IMR-90 (cell line): ENCODE measurements at regions not wholly inside any gene's neighbourhood (a gene's known extent, or its start where the extent isn't known, plus 50 kb on each side); places are given as distances from the start of the nearest gene placed in this dataset.

Experiments used
- ATAC-seq: fragments of 200-7000 bp; cut with Tn5 transposase; 2 replicates; pipeline ENCODE4 v1.9.1; 2020; ENCODE audit warnings: low read depth, mild to moderate bottlenecking, moderate library complexity
- BruUV-seq: library from RNA; stranded (reverse); fragments of 400-500 nt; replicated peaks from 2 replicates; lab custom pipeline; 2021; lab: Mats Ljungman, UMichigan
- CTCF ChIA-PET: fragments of 300-600 bp; formaldehyde crosslinking; extraction: SDS; loops from one replicate; lab custom pipeline; 2021; ENCODE audit warnings: antibody characterized with exemption; lab: Yijun Ruan, JAX
- POLR2A ChIA-PET: fragments of 300-600 bp; sonication (Branson Sonifier 250); formaldehyde crosslinking; loops from one replicate; lab custom pipeline; 2022; ENCODE audit warnings: antibody characterized with exemption; ENCODE audit not compliant: unreplicated experiment; lab: Charles Lee
- DNase-seq: peaks from one replicate; pipeline ENCODE4 v3.0.0; 2013
- H2AFZ ChIP-seq: replicated peaks from 2 replicates; pipeline ENCODE3; 2013; ENCODE audit warnings: low read length, mild to moderate bottlenecking; ENCODE audit not compliant: poor library complexity
- H2AK5ac ChIP-seq: 2 replicates; pipeline ENCODE4 v1.6.1; 2013; ENCODE audit warnings: low read depth, low read length, inconsistent platforms
- H2AK9ac ChIP-seq: replicated peaks from 2 replicates; pipeline ENCODE3; 2013; ENCODE audit warnings: mild to moderate bottlenecking, low read depth, low read length, moderate library complexity; ENCODE audit not compliant: poor library complexity
- H2BK120ac ChIP-seq: 2 replicates; pipeline ENCODE4 v1.6.1; 2013; ENCODE audit warnings: low read depth, low read length, inconsistent platforms
- H2BK15ac ChIP-seq: 3 replicates; pipeline ENCODE4 v1.6.1; 2013; ENCODE audit warnings: low read depth, low read length, inconsistent platforms
- H2BK20ac ChIP-seq: 2 replicates; pipeline ENCODE4 v1.6.1; 2013; ENCODE audit warnings: low read depth, mild to moderate bottlenecking, inconsistent platforms, low read length, moderate library complexity
- H2BK5ac ChIP-seq: 2 replicates; pipeline ENCODE4 v1.6.1; 2013; ENCODE audit warnings: mild to moderate bottlenecking, low read depth, low read length, inconsistent platforms; ENCODE audit not compliant: poor library complexity, severe bottlenecking
- H3K14ac ChIP-seq: replicated peaks from 2 replicates; pipeline ENCODE4 v1.6.1; 2013; ENCODE audit warnings: low read depth, low read length, inconsistent platforms
- H3K18ac ChIP-seq: 2 replicates; pipeline ENCODE4 v1.6.1; 2013; ENCODE audit warnings: low read depth, low read length, control low read depth
- H3K23ac ChIP-seq: 2 replicates; pipeline ENCODE4 v1.6.1; 2013; ENCODE audit warnings: low read depth, low read length, inconsistent platforms
- H3K27ac ChIP-seq: 2 replicates; pipeline ENCODE4 v1.5.1; 2013; ENCODE audit warnings: mild to moderate bottlenecking, control low read depth, low read length; ENCODE audit not compliant: insufficient read depth
- H3K27me3 ChIP-seq: 2 replicates; pipeline ENCODE4 v1.6.1; 2013; ENCODE audit warnings: low read length; ENCODE audit not compliant: control insufficient read depth, insufficient read depth
- H3K36me3 ChIP-seq: 2 replicates; pipeline ENCODE4 v1.6.1; 2013; ENCODE audit warnings: low read length, mixed read lengths; ENCODE audit not compliant: control insufficient read depth, insufficient read depth
- H3K4ac ChIP-seq: 2 replicates; pipeline ENCODE4 v1.6.1; 2013; ENCODE audit warnings: low read depth, low read length, inconsistent platforms
- H3K4me1 ChIP-seq: 2 replicates; pipeline ENCODE4 v1.6.1; 2013; ENCODE audit warnings: low read length, mixed read lengths; ENCODE audit not compliant: control insufficient read depth, insufficient read depth
- H3K4me2 ChIP-seq: 2 replicates; pipeline ENCODE4 v1.6.1; 2013; ENCODE audit warnings: low read depth, mild to moderate bottlenecking, control low read depth, low read length, moderate library complexity
- H3K4me3 ChIP-seq: 2 replicates; pipeline ENCODE4 v1.5.1; 2013; ENCODE audit warnings: low read depth, mild to moderate bottlenecking, control low read depth, low read length, moderate library complexity; ENCODE audit not compliant: insufficient read depth
- H3K56ac ChIP-seq: 2 replicates; pipeline ENCODE4 v1.6.1; 2013; ENCODE audit warnings: low read length, inconsistent platforms; ENCODE audit not compliant: insufficient read depth; ENCODE audit errors: extremely low read depth
- H3K79me1 ChIP-seq, 2 experiments: 2 replicates each; pipeline ENCODE4 v1.6.1; 2013; ENCODE audit warnings: low read length in 2 of 2, inconsistent platforms in 1 of 2, low read depth in 1 of 2
- H3K9ac ChIP-seq: 2 replicates; pipeline ENCODE4 v1.6.1; 2013; ENCODE audit warnings: low read depth, low read length, control low read depth
- H3K9me1 ChIP-seq: 2 replicates; pipeline ENCODE4 v1.6.1; 2013; ENCODE audit warnings: low read length, inconsistent platforms; ENCODE audit not compliant: insufficient read depth
- H3K9me3 ChIP-seq: 2 replicates; pipeline ENCODE4 v1.6.1; 2013; ENCODE audit warnings: low read length; ENCODE audit not compliant: control insufficient read depth, insufficient read depth
- H4K20me1 ChIP-seq: 2 replicates; pipeline ENCODE4 v1.6.1; 2013; ENCODE audit warnings: low read length, inconsistent platforms; ENCODE audit not compliant: insufficient read depth
- H4K5ac ChIP-seq: 2 replicates; pipeline ENCODE4 v1.6.1; 2013; ENCODE audit warnings: mild to moderate bottlenecking, low read depth, low read length, control low read depth
- H4K8ac ChIP-seq, 2 experiments: 2 replicates each; pipeline ENCODE4 v1.6.1; 2013; ENCODE audit warnings: low read depth in 2 of 2, low read length in 2 of 2, control low read depth in 1 of 2, inconsistent platforms in 1 of 2
- H4K91ac ChIP-seq: 2 replicates; pipeline ENCODE4 v1.6.1; 2013; ENCODE audit warnings: low read depth, low read length, inconsistent platforms; ENCODE audit not compliant: insufficient read depth
- NFE2L2 ChIP-seq: fragments of 150-350 bp; IDR thresholded peaks from 2 replicates; pipeline ENCODE4 v1.6.1; 2016; ENCODE audit warnings: low read depth, mild to moderate bottlenecking, low read length
- WGBS, 2 experiments: methylation state at CpG; one replicate each; pipeline versions ENCODE4 v1.1.5 to v1.1.7; 2013; ENCODE audit warnings: missing lambda C conversion rate in 2 of 2; ENCODE audit not compliant: insufficient read length in 1 of 2; ENCODE audit errors: extremely low coverage in 2 of 2; 5-methylcytosine and 5-hydroxymethylcytosine counted together
- dilution Hi-C: fragments of 300-500 bp; cut with HindIII; formaldehyde crosslinking; loops from one replicate; pipeline ENCODE4 v1.14.3; 2018; ENCODE audit warnings: low sequenced_read_pairs; ENCODE audit not compliant: unreplicated experiment
- in situ Hi-C: fragments of 300-500 bp; cut with MboI; formaldehyde crosslinking; loops from 3 replicates; pipeline ENCODE4 v1.14.3; 2019; ENCODE audit warnings: low sequenced_read_pairs, inconsistent platforms, mixed read lengths
- intact Hi-C: fragments of 100-400 bp; cut with micrococcal nuclease; formaldehyde crosslinking; loops from 2 replicates; pipeline ENCODE4 v1.10.0; 2022

DNA sequence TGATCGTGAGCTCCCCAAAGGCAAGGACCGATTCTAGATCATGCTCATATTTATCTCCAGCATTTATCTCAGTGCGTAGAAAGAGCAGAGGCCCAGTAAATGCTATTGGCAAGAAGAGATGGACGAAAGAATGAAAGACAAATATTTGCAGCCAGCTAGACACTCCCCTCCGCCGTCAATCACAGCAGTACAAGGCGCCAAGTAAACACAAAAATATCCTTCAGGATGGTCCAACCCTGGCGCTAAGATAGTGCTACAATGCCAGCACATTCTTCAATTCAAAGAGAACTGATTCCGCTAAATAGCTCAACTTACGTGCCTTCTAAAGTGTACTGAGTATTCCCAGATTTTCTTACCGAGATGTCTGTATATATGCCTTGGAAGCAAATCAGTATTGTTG lies 114.5 kb downstream of the DDX53 start:
- no peak overlapping the region for H2BK120ac ChIP-seq
- WGBS, 2 experiments: no CpG with 5 or more reads among the region's 11 CpGs
- intact Hi-C loops (no loop called here), in situ Hi-C loops (no loop called here), dilution Hi-C loops (no loop called here)
- no TSS peak for BruUV-seq
- H4K91ac ChIP-seq: no peak overlapping the region
- POLR2A ChIA-PET: no interaction called here
- no peak overlapping the region for H3K4me3 ChIP-seq
- H3K79me1 ChIP-seq: no peaks in the 10 kb centered on the region
- H4K20me1 ChIP-seq: no peaks in the 10 kb centered on the region
- no peak overlapping the region for H4K8ac ChIP-seq
- no peak overlapping the region for H2AFZ ChIP-seq
- H3K27me3 ChIP-seq: no peaks in the 10 kb centered on the region
- H3K18ac ChIP-seq: no peak overlapping the region
- DNase-seq (no peak), ATAC-seq (no peak)
- no peak overlapping the region for H2AK9ac ChIP-seq
- H3K56ac ChIP-seq: no peak overlapping the region
- H3K9me1 ChIP-seq: no peaks in the 10 kb centered on the region
- no peak for TF ChIP-seq NFE2L2
- H2BK5ac ChIP-seq: no peak overlapping the region
- H3K36me3 ChIP-seq: no peaks in the 10 kb centered on the region
- H3K4ac ChIP-seq: no peak overlapping the region
- H2BK20ac ChIP-seq: no peak overlapping the region
- no peak overlapping the region for H2BK15ac ChIP-seq
- H3K27ac ChIP-seq: no peak overlapping the region
- no peak overlapping the region for H3K4me2 ChIP-seq
- H2AK5ac ChIP-seq: no peak overlapping the region
- H4K5ac ChIP-seq: no peak overlapping the region
- H3K9me3 ChIP-seq: no peaks in the 10 kb centered on the region
- H3K4me1 ChIP-seq: no peaks in the 10 kb centered on the region
- H3K9ac ChIP-seq: no peak overlapping the region
- no peak overlapping the region for H3K23ac ChIP-seq
- no peak overlapping the region for H3K14ac ChIP-seq
- CTCF ChIA-PET: interaction anchor here (0.5 kb wide), 1 partner anchor 350 kb away, joined by 4 read pairs; no protein-coding TSS in a partner anchor
